Osteocyte (in vitro differentiated cells): ENCODE measurements at regions not wholly inside any gene's neighbourhood (a gene's known extent, or its start where the extent isn't known, plus 50 kb on each side); places are given as distances from the start of the nearest gene placed in this dataset.

Experiments used
- DNase-seq: peaks from one replicate; pipeline ENCODE4 v3.0.0; 2021; ENCODE audit warnings: mixed read lengths; ENCODE audit not compliant: unreplicated experiment; ENCODE audit errors: extremely low spot score
- H3K27ac Mint-ChIP-seq: one replicate; pipeline ENCODE4 v1.8.0; 2021; ENCODE audit warnings: mild to moderate bottlenecking, mixed read lengths; ENCODE audit not compliant: unreplicated experiment
- H3K27me3 Mint-ChIP-seq: one replicate; pipeline ENCODE4 v1.8.0; 2021; ENCODE audit warnings: mixed read lengths; ENCODE audit not compliant: unreplicated experiment
- H3K36me3 Mint-ChIP-seq: one replicate; pipeline ENCODE4 v1.8.0; 2021; ENCODE audit warnings: mixed read lengths; ENCODE audit not compliant: unreplicated experiment
- H3K4me1 Mint-ChIP-seq: one replicate; pipeline ENCODE4 v1.8.0; 2021; ENCODE audit warnings: mixed read lengths; ENCODE audit not compliant: unreplicated experiment
- H3K4me3 Mint-ChIP-seq: one replicate; pipeline ENCODE4 v1.8.0; 2021; ENCODE audit warnings: mild to moderate bottlenecking, moderate library complexity, mixed read lengths; ENCODE audit not compliant: unreplicated experiment
- H3K9me3 Mint-ChIP-seq: one replicate; pipeline ENCODE4 v1.8.0; 2021; ENCODE audit warnings: mixed read lengths; ENCODE audit not compliant: unreplicated experiment
- TF ChIP-seq, protein P1 (sequence below): fragments of 200-600 bp; sonication (generic); IDR thresholded peaks from 2 replicates; pipeline ENCODE4 v1.5.0; 2021; ENCODE audit warnings: antibody characterized with exemption, mild to moderate bottlenecking, moderate library complexity

DNA sequence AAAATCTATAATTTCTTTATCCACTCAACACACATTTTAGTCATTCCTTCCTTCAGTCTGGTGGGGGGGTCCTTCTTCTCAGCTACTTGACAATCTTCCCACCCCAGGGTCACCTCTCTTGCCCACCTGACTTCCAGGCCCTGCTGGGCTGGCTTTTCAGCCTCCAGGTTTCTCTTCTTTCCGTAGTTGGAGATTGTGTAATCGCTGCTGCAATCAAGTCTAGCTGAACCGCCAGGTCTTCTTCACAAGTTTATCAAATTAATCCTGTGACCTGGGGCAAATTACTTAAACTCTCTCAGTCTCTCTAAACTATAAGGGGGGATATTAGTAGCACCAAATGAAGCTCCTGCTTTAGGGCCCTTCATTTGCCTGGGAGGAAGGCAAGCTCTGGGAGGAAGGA, 102.9 kb upstream of the TNIP3 start:
- Mint-ChIP-seq H3K9me3 (no peaks in the 10 kb centered on the region), H3K36me3 (no peaks in the 10 kb centered on the region), H3K4me3 (no peak overlapping the region), H3K27ac (no peak overlapping the region), H3K27me3 (peaks cover 2% of the 10 kb centered on the region), H3K4me1 (no peaks in the 10 kb centered on the region)
- DNase-seq = no peak
- TF ChIP-seq, protein P1, sequence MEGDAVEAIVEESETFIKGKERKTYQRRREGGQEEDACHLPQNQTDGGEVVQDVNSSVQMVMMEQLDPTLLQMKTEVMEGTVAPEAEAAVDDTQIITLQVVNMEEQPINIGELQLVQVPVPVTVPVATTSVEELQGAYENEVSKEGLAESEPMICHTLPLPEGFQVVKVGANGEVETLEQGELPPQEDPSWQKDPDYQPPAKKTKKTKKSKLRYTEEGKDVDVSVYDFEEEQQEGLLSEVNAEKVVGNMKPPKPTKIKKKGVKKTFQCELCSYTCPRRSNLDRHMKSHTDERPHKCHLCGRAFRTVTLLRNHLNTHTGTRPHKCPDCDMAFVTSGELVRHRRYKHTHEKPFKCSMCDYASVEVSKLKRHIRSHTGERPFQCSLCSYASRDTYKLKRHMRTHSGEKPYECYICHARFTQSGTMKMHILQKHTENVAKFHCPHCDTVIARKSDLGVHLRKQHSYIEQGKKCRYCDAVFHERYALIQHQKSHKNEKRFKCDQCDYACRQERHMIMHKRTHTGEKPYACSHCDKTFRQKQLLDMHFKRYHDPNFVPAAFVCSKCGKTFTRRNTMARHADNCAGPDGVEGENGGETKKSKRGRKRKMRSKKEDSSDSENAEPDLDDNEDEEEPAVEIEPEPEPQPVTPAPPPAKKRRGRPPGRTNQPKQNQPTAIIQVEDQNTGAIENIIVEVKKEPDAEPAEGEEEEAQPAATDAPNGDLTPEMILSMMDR = no peak

DNA sequence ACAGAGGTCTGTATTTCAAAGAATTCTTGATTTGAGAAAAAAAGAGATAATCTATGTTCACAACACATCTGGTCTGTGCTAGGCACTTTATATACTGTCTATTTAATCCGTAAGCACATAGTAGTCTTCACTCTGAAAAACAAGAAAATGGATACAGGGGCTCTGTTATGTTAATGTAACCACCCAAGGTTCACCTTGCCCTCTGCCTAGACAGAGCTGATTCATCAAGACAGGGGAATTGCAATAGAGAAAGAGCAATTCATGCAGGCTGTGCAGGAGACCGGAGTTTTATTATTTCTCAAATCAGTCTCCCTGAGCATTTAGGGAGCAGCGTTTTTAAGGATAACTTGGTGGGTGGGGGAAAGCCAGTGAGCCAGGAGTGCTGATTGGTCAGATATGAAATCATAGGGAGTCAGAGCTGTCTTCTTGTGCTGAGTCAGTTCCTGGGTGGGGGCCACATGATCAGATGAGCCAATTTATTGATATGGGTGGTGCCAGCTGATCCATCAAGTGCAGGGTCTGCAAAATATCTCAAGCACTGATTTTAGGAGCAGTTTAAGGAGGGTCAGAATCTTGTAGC, 92.9 kb upstream of the TNIP3 start:
- Mint-ChIP-seq H3K4me1 (peaks cover 9% of the 10 kb centered on the region), H3K4me3 (no peak overlapping the region), H3K36me3 (no peaks in the 10 kb centered on the region), H3K27me3 (peaks cover 2% of the 10 kb centered on the region), H3K9me3 (no peaks in the 10 kb centered on the region), H3K27ac (no peak overlapping the region)
- TF ChIP-seq, protein P1 = no peak
- DNase-seq = no peak

DNA sequence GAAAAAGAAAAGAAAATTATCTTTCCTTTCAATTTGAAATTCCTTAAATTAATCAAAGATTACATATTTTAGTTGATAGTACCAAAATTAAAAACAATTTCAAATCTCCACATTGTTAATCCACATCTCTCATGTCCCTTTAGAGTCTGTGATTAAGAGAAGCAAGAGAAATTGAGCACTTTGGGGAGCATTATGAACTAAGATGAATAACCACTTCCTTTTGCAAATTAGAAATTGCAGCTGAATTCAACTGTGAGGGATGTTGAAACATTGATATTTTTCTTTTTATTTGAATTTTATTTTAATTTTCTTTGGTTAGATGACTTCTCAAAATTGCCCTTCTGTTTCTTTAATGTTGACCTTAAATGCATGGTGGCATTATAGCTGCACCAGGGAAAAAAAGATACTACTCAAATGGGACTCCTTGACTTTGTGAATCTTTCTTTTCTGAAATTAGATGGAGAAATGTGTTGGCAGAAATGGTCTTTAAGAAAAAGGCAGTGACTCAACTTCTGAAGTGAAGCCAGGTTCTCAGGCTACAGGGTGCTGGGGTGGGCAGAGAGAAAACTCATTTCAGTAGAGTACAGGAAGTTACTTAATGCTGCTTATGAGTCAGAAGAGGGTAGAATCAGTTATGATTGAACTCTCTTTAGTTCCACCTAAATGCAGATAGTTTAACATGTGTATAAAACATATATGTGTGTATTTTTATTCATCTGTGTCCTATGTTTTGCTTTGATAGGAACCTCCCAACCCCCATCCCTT, 92.0 kb upstream of the TNIP3 start:
- no peak for DNase-seq
- Mint-ChIP-seq H3K27ac (no peak overlapping the region), H3K27me3 (peaks cover 2% of the 10 kb centered on the region), H3K4me1 (peaks cover 9% of the 10 kb centered on the region), H3K4me3 (no peak overlapping the region), H3K36me3 (no peaks in the 10 kb centered on the region), H3K9me3 (no peaks in the 10 kb centered on the region)
- TF ChIP-seq, protein P1 = no peak

DNA sequence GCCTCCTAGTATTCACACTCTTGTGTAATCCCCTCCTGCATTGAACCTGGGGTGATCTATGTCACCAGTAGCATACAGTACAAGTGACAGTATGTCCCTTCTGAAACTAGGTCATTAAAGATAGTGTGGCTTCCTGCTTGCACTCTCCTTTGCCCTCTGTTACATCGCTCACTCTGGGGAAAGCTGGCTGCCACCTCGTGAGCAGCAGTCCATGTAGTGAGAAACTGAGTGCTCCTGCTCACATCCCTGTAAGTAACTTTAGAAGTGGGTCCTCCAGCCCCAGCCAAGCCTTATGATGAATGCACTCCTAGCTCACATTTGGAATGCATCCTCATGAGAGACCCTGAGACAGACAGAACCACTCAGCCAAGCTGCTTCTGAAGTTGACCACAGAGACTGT, 89.8 kb upstream of the TNIP3 start:
- Mint-ChIP-seq H3K27me3 (peaks cover 8% of the 10 kb centered on the region), H3K36me3 (no peaks in the 10 kb centered on the region), H3K4me1 (peaks cover 9% of the 10 kb centered on the region), H3K4me3 (no peak overlapping the region), H3K27ac (no peak overlapping the region), H3K9me3 (no peaks in the 10 kb centered on the region)
- no peak for DNase-seq
- TF ChIP-seq, protein P1 = no peak

DNA sequence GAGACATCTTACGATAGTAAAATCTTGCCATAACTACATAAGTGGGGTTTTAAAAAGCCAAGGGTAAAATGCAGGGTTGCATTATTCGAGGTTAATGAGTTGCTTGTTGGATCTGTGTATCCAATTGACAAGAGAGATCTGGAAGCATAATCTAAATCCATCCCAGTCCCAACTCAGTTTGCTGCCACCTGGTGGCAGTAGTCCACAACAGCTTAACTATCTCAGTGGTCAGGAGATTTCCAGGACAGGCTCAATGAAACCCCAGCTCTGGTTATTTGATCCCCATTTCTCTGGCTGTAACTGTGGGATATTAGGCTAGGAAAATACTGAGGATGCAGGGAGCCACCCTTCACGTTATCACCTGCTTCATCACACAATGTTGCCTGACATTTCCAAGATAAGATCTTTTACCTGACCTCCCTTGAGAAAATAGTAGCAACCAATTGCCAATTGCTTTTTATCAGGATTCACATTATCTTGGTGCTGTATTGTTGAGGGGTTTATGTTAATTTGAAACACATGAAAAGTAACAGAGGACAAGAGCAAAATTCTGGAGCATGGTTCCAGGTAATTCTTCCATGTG, 88.2 kb upstream of the TNIP3 start:
- Mint-ChIP-seq H3K27ac (no peak overlapping the region), H3K4me1 (peaks cover 9% of the 10 kb centered on the region), H3K9me3 (no peaks in the 10 kb centered on the region), H3K4me3 (no peak overlapping the region), H3K27me3 (peaks cover 8% of the 10 kb centered on the region), H3K36me3 (no peaks in the 10 kb centered on the region)
- TF ChIP-seq, protein P1 = peak; percentile 85
- no peak for DNase-seq
